ENCODE measurements at regions not wholly inside any gene's neighbourhood (a gene's known extent, or its start where the extent isn't known, plus 50 kb on each side); places are given as distances from the start of the nearest gene placed in this dataset.

GRCh38 chr1:60227601-60228000 is 154.0 kb upstream of the C1orf87 start:
- no peak for DNase-seq
- H3K27ac ChIP-seq (ENCODE audit: low read depth, low read length) = no peak overlapping the region
- Mint-ChIP-seq H3K9me3 (peaks cover 0 to 2% (median 0%) of the 10 kb centered on the region in 5 donors), H3K27ac (no peak overlapping the region), H3K36me3 (no peaks in the 10 kb centered on the region), H3K27me3 (no peaks in the 10 kb centered on the region), H3K4me1 (no peaks in the 10 kb centered on the region), H3K4me3 (no peak overlapping the region)
- no peaks in the 10 kb centered on the region for H3K9me3 ChIP-seq (ENCODE audit: low read length)
- H3K36me3 ChIP-seq (ENCODE audit: insufficient read depth, low read length) = no peaks in the 10 kb centered on the region
- POLR2A ChIA-PET = no interaction called here
- H3K27me3 ChIP-seq (ENCODE audit: insufficient read depth, low read length, poor library complexity, severe bottlenecking) = no peaks in the 10 kb centered on the region
- H3K4me3 ChIP-seq (ENCODE audit: low read length) = no peak overlapping the region
- H3K4me1 ChIP-seq (ENCODE audit: insufficient read depth, low read length) = no peaks in the 10 kb centered on the region
- CTCF ChIA-PET = no interaction called here

GRCh38 chr1:60225486-60225885 is 151.9 kb upstream of the C1orf87 start:
- DNase-seq = no peak
- H3K27me3 ChIP-seq (ENCODE audit: insufficient read depth, low read length, poor library complexity, severe bottlenecking) = no peaks in the 10 kb centered on the region
- POLR2A ChIA-PET = no interaction called here
- H3K4me1 ChIP-seq (ENCODE audit: insufficient read depth, low read length) = no peaks in the 10 kb centered on the region
- H3K4me3 Mint-ChIP-seq = no peak overlapping the region
- CTCF ChIA-PET = no interaction called here
- H3K9me3 Mint-ChIP-seq = peaks cover 0 to 2% (median 0%) of the 10 kb centered on the region in 5 donors
- no peaks in the 10 kb centered on the region for H3K27me3 Mint-ChIP-seq
- H3K27ac Mint-ChIP-seq = no peak overlapping the region
- H3K36me3 Mint-ChIP-seq = no peaks in the 10 kb centered on the region
- H3K27ac ChIP-seq (ENCODE audit: low read depth, low read length) = no peak overlapping the region
- no peak overlapping the region for H3K4me3 ChIP-seq (ENCODE audit: low read length)
- H3K4me1 Mint-ChIP-seq = no peaks in the 10 kb centered on the region
- H3K9me3 ChIP-seq (ENCODE audit: low read length) = no peaks in the 10 kb centered on the region
- no peaks in the 10 kb centered on the region for H3K36me3 ChIP-seq (ENCODE audit: insufficient read depth, low read length)

GRCh38 chr1:60224523-60224922 is 151.0 kb upstream of the C1orf87 start:
- Histone ChIP-seq H3K27me3 (ENCODE audit: insufficient read depth, low read length, poor library complexity, severe bottlenecking) (no peaks in the 10 kb centered on the region), H3K4me1 (ENCODE audit: insufficient read depth, low read length) (no peaks in the 10 kb centered on the region), H3K36me3 (ENCODE audit: insufficient read depth, low read length) (no peaks in the 10 kb centered on the region), H3K4me3 (ENCODE audit: low read length) (no peak overlapping the region), H3K9me3 (ENCODE audit: low read length) (no peaks in the 10 kb centered on the region), H3K27ac (ENCODE audit: low read depth, low read length) (no peak overlapping the region)
- no peaks in the 10 kb centered on the region for H3K27me3 Mint-ChIP-seq
- POLR2A ChIA-PET = no interaction called here
- DNase-seq = no peak
- no peak overlapping the region for H3K27ac Mint-ChIP-seq
- no peaks in the 10 kb centered on the region for H3K4me1 Mint-ChIP-seq
- H3K9me3 Mint-ChIP-seq = peaks cover 0 to 4% (median 0%) of the 10 kb centered on the region in 5 donors
- no peak overlapping the region for H3K4me3 Mint-ChIP-seq
- CTCF ChIA-PET = no interaction called here
- no peaks in the 10 kb centered on the region for H3K36me3 Mint-ChIP-seq

- no peaks in the 10 kb centered on the region for H3K27me3 Mint-ChIP-seq
- no peak overlapping the region for H3K27ac ChIP-seq (ENCODE audit: low read depth, low read length)
- no peaks in the 10 kb centered on the region for H3K4me1 Mint-ChIP-seq
These were observed 149.6 kb upstream of the C1orf87 start for GRCh38 chr1:60223158-60223557.

GRCh38 chr1:60222360-60223115 is 149.0 kb upstream of the C1orf87 start:
- Mint-ChIP-seq H3K36me3 (no peaks in the 10 kb centered on the region), H3K4me3 (no peak overlapping the region), H3K27me3 (no peaks in the 10 kb centered on the region), H3K9me3 (peaks cover 0 to 4% (median 2%) of the 10 kb centered on the region in 5 donors), H3K27ac (no peak overlapping the region), H3K4me1 (no peaks in the 10 kb centered on the region)
- H3K4me3 ChIP-seq (ENCODE audit: low read length) = no peak overlapping the region
- no peaks in the 10 kb centered on the region for H3K27me3 ChIP-seq (ENCODE audit: insufficient read depth, low read length, poor library complexity, severe bottlenecking)
- H3K36me3 ChIP-seq (ENCODE audit: insufficient read depth, low read length) = no peaks in the 10 kb centered on the region
- DNase-seq = no peak
- ChIA-PET CTCF (interaction anchor here (0.5 kb wide), 1 partner anchor 11 kb away, joined by 3 read pairs; no protein-coding TSS in a partner anchor), POLR2A (no interaction called here)
- no peak overlapping the region for H3K27ac ChIP-seq (ENCODE audit: low read depth, low read length)
- no peaks in the 10 kb centered on the region for H3K4me1 ChIP-seq (ENCODE audit: insufficient read depth, low read length)
- no peaks in the 10 kb centered on the region for H3K9me3 ChIP-seq (ENCODE audit: low read length)

More at GRCh38 chr1:60223158-60223557, 149.6 kb upstream of the C1orf87 start:
- no peak overlapping the region for H3K4me3 Mint-ChIP-seq
- DNase-seq = no peak
- Histone ChIP-seq H3K4me1 (ENCODE audit: insufficient read depth, low read length) (no peaks in the 10 kb centered on the region), H3K9me3 (ENCODE audit: low read length) (no peaks in the 10 kb centered on the region), H3K4me3 (ENCODE audit: low read length) (no peak overlapping the region), H3K27me3 (ENCODE audit: insufficient read depth, low read length, poor library complexity, severe bottlenecking) (no peaks in the 10 kb centered on the region), H3K36me3 (ENCODE audit: insufficient read depth, low read length) (no peaks in the 10 kb centered on the region)
- no peaks in the 10 kb centered on the region for H3K36me3 Mint-ChIP-seq
- H3K27ac Mint-ChIP-seq = no peak overlapping the region
- ChIA-PET POLR2A (no interaction called here), CTCF (interaction anchor here (0.5 to 0.8 kb wide), 2 partner anchors 10 to 11 kb away, joined by 3 read pairs; no protein-coding TSS in a partner anchor)
- peaks cover 0 to 4% (median 2%) of the 10 kb centered on the region in 5 donors for H3K9me3 Mint-ChIP-seq

GRCh38 chr1:60213253-60213652 is 139.7 kb upstream of the C1orf87 start:
- Histone ChIP-seq H3K4me3 (ENCODE audit: low read length) (no peak overlapping the region), H3K27me3 (ENCODE audit: insufficient read depth, low read length, poor library complexity, severe bottlenecking) (no peaks in the 10 kb centered on the region), H3K9me3 (ENCODE audit: low read length) (no peaks in the 10 kb centered on the region), H3K27ac (ENCODE audit: low read depth, low read length) (no peak overlapping the region), H3K36me3 (ENCODE audit: insufficient read depth, low read length) (no peaks in the 10 kb centered on the region), H3K4me1 (ENCODE audit: insufficient read depth, low read length) (no peaks in the 10 kb centered on the region)
- Mint-ChIP-seq H3K4me3 (no peak overlapping the region), H3K36me3 (no peaks in the 10 kb centered on the region), H3K4me1 (no peaks in the 10 kb centered on the region), H3K27ac (no peak overlapping the region), H3K27me3 (no peaks in the 10 kb centered on the region), H3K9me3 (peaks cover 2 to 14% (median 8%) of the 10 kb centered on the region in 5 donors)
- ChIA-PET CTCF (interaction anchor here (1.4 kb wide), 1 partner anchor 10 kb away, joined by 3 read pairs; no protein-coding TSS in a partner anchor), POLR2A (no interaction called here)
- no peak for DNase-seq

- no peaks in the 10 kb centered on the region for H3K4me1 Mint-ChIP-seq
These were observed 122.5 kb upstream of the C1orf87 start for GRCh38 chr1:60196026-60196425.

GRCh38 chr1:60185684-60186083 is 112.1 kb upstream of the C1orf87 start:
- H3K27ac Mint-ChIP-seq = no peak overlapping the region
- no peaks in the 10 kb centered on the region for H3K27me3 ChIP-seq (ENCODE audit: insufficient read depth, low read length, poor library complexity, severe bottlenecking)
- H3K9me3 ChIP-seq (ENCODE audit: low read length) = no peaks in the 10 kb centered on the region
- H3K4me3 Mint-ChIP-seq = no peak overlapping the region
- POLR2A ChIA-PET = no interaction called here
- H3K9me3 Mint-ChIP-seq = peaks cover 14 to 25% (median 20%) of the 10 kb centered on the region in 5 donors
- DNase-seq = no peak
- CTCF ChIA-PET = no interaction called here
- no peaks in the 10 kb centered on the region for H3K36me3 Mint-ChIP-seq
- H3K27ac ChIP-seq (ENCODE audit: low read depth, low read length) = no peak overlapping the region
- no peaks in the 10 kb centered on the region for H3K36me3 ChIP-seq (ENCODE audit: insufficient read depth, low read length)
- no peaks in the 10 kb centered on the region for H3K4me1 ChIP-seq (ENCODE audit: insufficient read depth, low read length)
- H3K27me3 Mint-ChIP-seq = peaks cover 0 to 3% of the 10 kb centered on the region in 2 donors
- no peak overlapping the region for H3K4me3 ChIP-seq (ENCODE audit: low read length)
- no peaks in the 10 kb centered on the region for H3K4me1 Mint-ChIP-seq

More at GRCh38 chr1:60196026-60196425, 122.5 kb upstream of the C1orf87 start:
- no peaks in the 10 kb centered on the region for H3K36me3 Mint-ChIP-seq
- no peak overlapping the region for H3K4me3 ChIP-seq (ENCODE audit: low read length)
- H3K27me3 ChIP-seq (ENCODE audit: insufficient read depth, low read length, poor library complexity, severe bottlenecking) = no peaks in the 10 kb centered on the region
- no peaks in the 10 kb centered on the region for H3K27me3 Mint-ChIP-seq
- H3K4me1 ChIP-seq (ENCODE audit: insufficient read depth, low read length) = no peaks in the 10 kb centered on the region
- H3K36me3 ChIP-seq (ENCODE audit: insufficient read depth, low read length) = no peaks in the 10 kb centered on the region
- H3K9me3 Mint-ChIP-seq = peaks cover 0 to 5% (median 2%) of the 10 kb centered on the region in 5 donors
- CTCF ChIA-PET = no interaction called here
- no peak overlapping the region for H3K4me3 Mint-ChIP-seq
- H3K27ac ChIP-seq (ENCODE audit: low read depth, low read length) = no peak overlapping the region
- DNase-seq = no peak
- POLR2A ChIA-PET = no interaction called here
- H3K9me3 ChIP-seq (ENCODE audit: low read length) = no peaks in the 10 kb centered on the region
- H3K27ac Mint-ChIP-seq = no peak overlapping the region

Data from CD8-positive, alpha-beta memory T cell (primary cell).